Anterior cingulate cortex (tissue), 58 donors: ENCODE measurements at regions not wholly inside any gene's neighbourhood (a gene's known extent, or its start where the extent isn't known, plus 50 kb on each side); places are given as distances from the start of the nearest gene placed in this dataset.
"Not testable (repeated sequence)": the region's sequence is repeated elsewhere in the genome, so short reads cannot be mapped to it uniquely, and the experiment has no call there.

ENCODE experiments used
- DNase-seq, 58 donors: peaks; one replicate each; lab custom pipeline; 2025; lab: John Stamatoyannopoulos, UW

- peak in 5 of 58 donors; percentile 14 to 24 (median 21) for DNase-seq
Measured at GRCh38 chr16:29265255-29265853, 141.2 kb downstream of the NPIPB11 start.

GRCh38 chr16:29264080-29264837, 142.3 kb downstream of the NPIPB11 start:
- peak in 1 of 58 donors; percentile 19 for DNase-seq

GRCh38 chr16:29262725-29263124, 143.8 kb downstream of the NPIPB11 start:
- not testable (repeated sequence) for DNase-seq

- DNase-seq = not testable (repeated sequence)
Measured at GRCh38 chr16:29261427-29262248, 144.9 kb downstream of the NPIPB11 start.

DNA sequence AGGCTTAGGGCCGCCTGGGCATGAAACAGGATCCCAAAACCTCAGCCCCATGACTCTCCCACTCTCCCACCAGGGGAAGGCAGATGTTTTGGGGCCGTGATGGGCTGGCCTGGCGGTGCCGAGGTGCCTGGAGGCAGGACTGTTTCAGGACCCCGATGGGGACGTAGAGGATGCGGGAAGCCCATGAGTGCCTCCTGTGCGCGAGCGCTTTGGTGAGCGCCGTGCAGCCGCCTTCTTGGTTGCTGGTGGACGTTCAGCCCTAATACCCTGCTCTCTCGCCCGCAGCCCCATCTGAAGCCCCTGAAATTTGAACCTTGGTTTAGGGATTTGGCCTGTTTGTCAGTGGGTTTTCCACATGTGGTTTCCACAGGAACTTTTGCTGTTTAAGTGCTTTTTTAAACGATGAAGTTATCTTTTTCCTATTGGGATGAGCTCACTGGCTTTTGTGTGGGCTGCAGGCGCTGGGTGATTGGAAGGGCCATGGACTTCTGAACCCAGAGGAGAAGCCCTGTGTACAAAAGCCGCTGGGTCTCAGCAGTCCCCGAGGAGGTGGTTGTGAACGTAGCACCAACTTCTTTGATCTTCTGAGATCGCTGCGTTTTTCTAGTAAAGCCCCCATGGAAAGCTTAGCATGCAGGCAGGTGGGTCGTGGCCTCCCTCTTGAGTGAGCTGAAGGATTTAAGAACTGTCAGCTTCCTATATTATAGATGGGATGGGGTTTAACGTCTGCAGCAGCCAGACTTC, 145.7 kb downstream of the NPIPB11 start:
- DNase-seq = not testable (repeated sequence)

GRCh38 chr16:29259635-29260457, 146.7 kb downstream of the NPIPB11 start:
- DNase-seq = not testable (repeated sequence)

GRCh38 chr16:29258946-29259634, 147.4 kb downstream of the NPIPB11 start:
- not testable (repeated sequence) for DNase-seq

DNA sequence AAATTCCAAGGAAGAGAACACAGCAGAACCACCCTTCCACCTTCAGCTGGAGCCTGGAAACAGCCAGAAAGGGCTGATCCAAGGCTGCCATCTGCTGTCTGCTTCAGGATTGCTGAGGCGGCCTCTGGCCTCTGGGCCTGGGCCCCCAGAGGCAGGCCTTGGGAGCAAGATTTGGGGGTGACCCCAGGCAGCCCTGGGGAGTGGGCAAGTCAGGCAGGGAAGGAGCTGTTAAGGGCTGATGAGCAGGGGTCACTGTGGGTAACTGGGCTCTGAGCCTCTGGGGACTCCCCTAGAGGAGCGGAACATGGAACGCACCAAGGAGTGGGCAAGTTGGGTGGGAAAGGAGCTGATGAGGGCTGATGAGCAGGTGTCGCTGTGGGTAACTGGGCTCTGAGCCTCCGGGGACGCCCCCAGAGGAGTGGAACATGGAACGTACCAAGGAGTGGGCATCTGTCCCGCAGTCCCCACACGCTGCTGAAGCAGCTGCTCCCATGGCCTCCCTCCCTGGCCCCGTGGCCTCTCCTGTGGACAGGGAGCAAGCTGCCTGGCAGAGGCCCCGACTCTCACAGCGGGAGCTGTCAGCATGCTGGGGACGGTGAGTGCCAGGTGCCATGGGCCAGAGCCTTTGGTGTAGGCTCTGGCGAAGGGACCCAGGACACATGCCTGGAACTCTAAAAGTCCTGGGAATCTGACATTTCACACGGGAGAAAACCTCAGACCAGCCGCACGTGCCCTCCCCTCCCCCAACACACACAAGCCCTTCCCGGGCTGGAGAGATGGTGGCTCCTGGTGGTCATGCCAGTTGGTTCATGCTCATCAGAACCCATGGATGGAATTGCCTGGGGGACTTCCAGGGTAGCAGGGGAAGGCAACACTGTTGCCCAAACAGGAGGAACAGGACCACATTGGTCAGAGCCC, 148.8 kb downstream of the NPIPB11 start:
- peak in 3 of 58 donors; percentile 16 to 49 (median 20) for DNase-seq

- DNase-seq = no peak
Measured at GRCh38 chr16:29256501-29256981, 150.0 kb downstream of the NPIPB11 start.

- DNase-seq = not testable (repeated sequence)
Measured at GRCh38 chr16:29255957-29256356, 150.6 kb downstream of the NPIPB11 start.

DNA sequence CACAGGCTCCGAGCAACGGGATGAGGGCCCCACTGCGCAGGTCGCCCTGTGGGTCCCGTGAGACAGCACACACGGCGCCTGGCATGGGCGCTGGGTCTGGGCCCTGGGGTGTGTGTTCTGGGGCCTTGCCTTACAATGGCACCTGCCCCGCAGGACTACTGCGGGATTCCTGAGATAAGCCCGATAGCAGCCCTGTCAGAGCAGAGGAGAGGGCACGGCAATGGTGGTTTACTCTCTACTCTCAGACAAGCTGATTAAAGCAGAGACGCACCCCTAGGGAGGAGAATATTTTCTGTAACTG, 151.1 kb downstream of the NPIPB11 start:
- not testable (repeated sequence) for DNase-seq

GRCh38 chr16:29254676-29255495, 151.6 kb downstream of the NPIPB11 start:
- DNase-seq = no peak

DNA sequence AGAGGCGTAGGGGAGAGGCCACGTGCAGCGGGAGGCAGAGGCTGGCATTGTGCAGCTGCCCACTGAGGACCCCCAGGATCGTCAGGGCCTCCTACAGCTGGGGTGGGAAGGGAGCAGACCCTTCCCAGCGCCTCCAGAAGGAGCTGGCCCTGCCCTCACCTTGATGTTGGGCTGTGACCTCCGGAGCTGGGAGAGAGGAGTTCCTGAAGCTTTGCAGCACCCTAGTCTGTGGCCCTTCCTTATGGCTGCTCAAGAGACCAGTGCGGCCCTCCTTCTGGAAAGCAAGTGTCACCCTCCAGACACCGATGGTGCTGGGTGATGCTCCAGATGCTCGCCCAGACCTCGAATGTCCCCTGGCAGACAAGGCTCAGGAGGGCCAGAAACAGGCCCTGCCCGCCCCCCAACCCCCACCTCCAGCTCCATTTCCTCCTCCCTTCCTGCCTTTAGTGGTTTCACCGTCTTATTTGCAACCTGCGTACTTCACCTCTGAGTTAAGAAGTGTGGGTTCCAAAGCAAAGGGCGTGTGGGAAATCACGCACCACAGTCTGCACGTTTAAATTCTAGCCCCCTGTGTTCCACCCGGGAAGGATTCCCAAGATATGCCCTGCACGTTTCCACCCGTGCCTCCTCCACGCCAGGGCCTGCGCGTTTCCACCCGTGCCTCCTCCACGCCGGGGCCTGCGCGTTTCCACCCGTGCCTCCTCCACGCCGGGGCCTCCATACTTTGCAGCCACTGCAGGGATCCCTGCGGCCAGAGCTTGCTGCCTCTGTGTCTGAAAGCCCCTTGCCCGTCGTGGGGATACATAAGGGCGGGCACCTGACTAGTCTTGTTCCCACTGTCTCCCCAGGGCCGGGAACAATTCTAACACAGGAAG, 152.6 kb downstream of the NPIPB11 start:
- DNase-seq = not testable (repeated sequence)

GRCh38 chr16:29253066-29253590, 153.4 kb downstream of the NPIPB11 start:
- not testable (repeated sequence) for DNase-seq

DNA sequence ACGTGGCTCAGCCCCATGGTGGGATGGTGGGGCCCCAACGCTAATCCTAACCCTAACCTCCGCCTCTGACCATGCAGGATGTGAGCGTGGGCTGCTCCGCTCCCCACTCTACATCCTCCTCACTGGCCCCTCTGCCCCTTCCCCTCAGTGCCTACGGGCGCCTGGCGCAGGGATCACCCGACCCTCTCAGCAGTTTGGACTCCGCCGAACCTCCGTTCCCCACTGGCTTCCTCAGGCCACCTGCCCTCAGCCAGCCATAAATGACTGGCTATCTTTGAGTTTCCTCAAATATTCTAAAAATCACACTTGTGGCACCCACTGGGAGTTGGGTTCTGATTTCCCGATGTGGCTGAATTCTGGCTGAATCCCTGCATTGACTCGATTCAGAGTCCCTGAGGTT, 154.2 kb downstream of the NPIPB11 start:
- not testable (repeated sequence) for DNase-seq
